ENCODE measurements at regions not wholly inside any gene's neighbourhood (a gene's known extent, or its start where the extent isn't known, plus 50 kb on each side); places are given as distances from the start of the nearest gene placed in this dataset.

DNA sequence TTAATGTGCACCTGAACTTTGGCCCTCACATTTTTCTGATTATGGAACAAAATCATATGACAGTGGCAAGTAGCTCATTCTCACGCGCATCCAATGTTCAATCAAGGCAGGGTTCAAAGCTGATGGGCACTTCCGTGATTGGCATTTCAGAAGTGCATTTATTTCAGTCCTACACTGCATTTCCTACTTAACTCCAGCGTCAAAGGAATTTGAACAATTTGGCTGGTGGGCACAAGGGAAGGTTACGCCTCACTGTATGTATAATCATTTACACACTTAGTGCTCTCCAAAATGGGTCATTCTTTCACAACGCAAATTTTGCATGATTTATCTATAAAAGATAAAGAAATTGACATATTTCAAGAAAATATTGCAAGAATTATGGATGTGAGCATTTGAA, 167.9 kb upstream of the VLDLR start:
- TF ChIP-seq CTCF (IDR thresholded peaks at IDR 0.05 in 4 of 5, conservative IDR thresholded peaks at IDR 0.05 in 1 of 5) (no peak), POLR2A (IDR thresholded peaks at IDR 0.05) (no peak)

All from gastrocnemius medialis (tissue), 4 donors.